Astrocyte (in vitro differentiated cells and primary cell): ENCODE measurements at regions not wholly inside any gene's neighbourhood (a gene's known extent, or its start where the extent isn't known, plus 50 kb on each side); places are given as distances from the start of the nearest gene placed in this dataset.

Experiments
- DNase-seq: peaks from one replicate; pipeline ENCODE4 v3.0.0-alpha.2; 2010; ENCODE audit warnings: low read depth
- FAIRE-seq: peaks from 2 replicates; lab custom pipeline; 2011; peaks lifted over from hg19 to GRCh38; lab: Jason Lieb, UNC
- H2AFZ ChIP-seq: 2 replicates; pipeline ENCODE4 v1.6.0; 2012; ENCODE audit warnings: low read depth, low read length, inconsistent platforms
- H3K27ac ChIP-seq: 2 replicates; pipeline ENCODE4 v1.5.1; 2011; ENCODE audit warnings: low read depth, low read length, inconsistent platforms
- H3K27me3 ChIP-seq: 2 replicates; pipeline ENCODE4 v1.6.0; 2011; ENCODE audit warnings: low read length, inconsistent platforms; ENCODE audit not compliant: insufficient read depth
- H3K36me3 ChIP-seq: 2 replicates; pipeline ENCODE4 v1.5.1; 2011; ENCODE audit warnings: low read length, inconsistent platforms; ENCODE audit not compliant: insufficient read depth
- H3K4me1 ChIP-seq: 2 replicates; pipeline ENCODE4 v1.5.1; 2011; ENCODE audit warnings: low read length, inconsistent platforms; ENCODE audit not compliant: insufficient read depth
- H3K4me2 ChIP-seq: 2 replicates; pipeline ENCODE4 v1.6.0; 2012; ENCODE audit warnings: low read length, inconsistent platforms
- H3K4me3 ChIP-seq: 2 replicates; pipeline ENCODE4 v1.5.1; 2011; ENCODE audit warnings: low read depth, mild to moderate bottlenecking, low read length, inconsistent platforms; ENCODE audit not compliant: insufficient read depth
- H3K79me2 ChIP-seq: 2 replicates; pipeline ENCODE4 v1.6.0; 2012; ENCODE audit warnings: mild to moderate bottlenecking, low read length, inconsistent platforms; ENCODE audit not compliant: insufficient read depth
- H3K9ac ChIP-seq: 2 replicates; pipeline ENCODE4 v1.6.0; 2012; ENCODE audit warnings: mild to moderate bottlenecking, low read length, inconsistent platforms
- H3K9me3 ChIP-seq: 2 replicates; pipeline ENCODE4 v1.5.1; 2012; ENCODE audit warnings: low read depth, mild to moderate bottlenecking, low read length, inconsistent platforms; ENCODE audit not compliant: insufficient read depth
- H4K20me1 ChIP-seq: 2 replicates; pipeline ENCODE4 v1.6.0; 2012; ENCODE audit warnings: low read length, inconsistent platforms; ENCODE audit not compliant: insufficient read depth
- H3K27ac Mint-ChIP-seq: one replicate; pipeline ENCODE4 v1.8.0; 2021; ENCODE audit warnings: mild to moderate bottlenecking, mixed read lengths; ENCODE audit not compliant: unreplicated experiment
- H3K27me3 Mint-ChIP-seq: one replicate; pipeline ENCODE4 v1.8.0; 2021; ENCODE audit warnings: low read depth, mixed read lengths; ENCODE audit not compliant: unreplicated experiment
- H3K36me3 Mint-ChIP-seq: one replicate; pipeline ENCODE4 v1.8.0; 2021; ENCODE audit warnings: low read depth, mixed read lengths; ENCODE audit not compliant: unreplicated experiment
- H3K4me1 Mint-ChIP-seq: one replicate; pipeline ENCODE4 v1.8.0; 2021; ENCODE audit warnings: low read depth, mixed read lengths; ENCODE audit not compliant: unreplicated experiment
- H3K4me3 Mint-ChIP-seq: one replicate; pipeline ENCODE4 v1.8.0; 2021; ENCODE audit warnings: mild to moderate bottlenecking, moderate library complexity, mixed read lengths; ENCODE audit not compliant: unreplicated experiment
- H3K9me3 Mint-ChIP-seq: one replicate; pipeline ENCODE4 v1.8.0; 2021; ENCODE audit warnings: mild to moderate bottlenecking, mixed read lengths; ENCODE audit not compliant: unreplicated experiment
- EZH2 ChIP-seq: IDR thresholded peaks from 2 replicates; pipeline ENCODE4 v1.6.1; 2012; ENCODE audit warnings: mild to moderate bottlenecking, low read length, inconsistent platforms; ENCODE audit not compliant: insufficient read depth
- TF ChIP-seq, protein P1 (sequence below): IDR thresholded peaks from 2 replicates; pipeline ENCODE4 v1.5.1; 2011; ENCODE audit warnings: low read depth, mild to moderate bottlenecking, inconsistent platforms, low read length, moderate library complexity; ENCODE audit not compliant: insufficient read depth

- H2AFZ ChIP-seq = peak overlapping the region; percentile 36
Observed at GRCh38 chr3:43855674-43856299, 165.0 kb downstream of the ABHD5 start.

GRCh38 chr3:43856351-43856750 lies 165.6 kb downstream of the ABHD5 start:
- Histone ChIP-seq H3K9ac (no peak overlapping the region), H3K4me3 (no peak overlapping the region), H3K27ac (no peak overlapping the region), H2AFZ (no peak overlapping the region), H3K9me3 (no peaks in the 10 kb centered on the region), H3K27me3 (no peaks in the 10 kb centered on the region), H3K36me3 (no peaks in the 10 kb centered on the region), H3K4me1 (peaks cover 18% of the 10 kb centered on the region), H3K4me2 (no peak overlapping the region), H3K79me2 (no peaks in the 10 kb centered on the region), H4K20me1 (no peaks in the 10 kb centered on the region)
- DNase-seq (no peak), FAIRE-seq (no peak)
- H3K27me3 Mint-ChIP-seq = peaks cover 1% of the 10 kb centered on the region
- H3K27ac Mint-ChIP-seq = no peak overlapping the region
- no peak for TF ChIP-seq EZH2
- TF ChIP-seq, protein P1, sequence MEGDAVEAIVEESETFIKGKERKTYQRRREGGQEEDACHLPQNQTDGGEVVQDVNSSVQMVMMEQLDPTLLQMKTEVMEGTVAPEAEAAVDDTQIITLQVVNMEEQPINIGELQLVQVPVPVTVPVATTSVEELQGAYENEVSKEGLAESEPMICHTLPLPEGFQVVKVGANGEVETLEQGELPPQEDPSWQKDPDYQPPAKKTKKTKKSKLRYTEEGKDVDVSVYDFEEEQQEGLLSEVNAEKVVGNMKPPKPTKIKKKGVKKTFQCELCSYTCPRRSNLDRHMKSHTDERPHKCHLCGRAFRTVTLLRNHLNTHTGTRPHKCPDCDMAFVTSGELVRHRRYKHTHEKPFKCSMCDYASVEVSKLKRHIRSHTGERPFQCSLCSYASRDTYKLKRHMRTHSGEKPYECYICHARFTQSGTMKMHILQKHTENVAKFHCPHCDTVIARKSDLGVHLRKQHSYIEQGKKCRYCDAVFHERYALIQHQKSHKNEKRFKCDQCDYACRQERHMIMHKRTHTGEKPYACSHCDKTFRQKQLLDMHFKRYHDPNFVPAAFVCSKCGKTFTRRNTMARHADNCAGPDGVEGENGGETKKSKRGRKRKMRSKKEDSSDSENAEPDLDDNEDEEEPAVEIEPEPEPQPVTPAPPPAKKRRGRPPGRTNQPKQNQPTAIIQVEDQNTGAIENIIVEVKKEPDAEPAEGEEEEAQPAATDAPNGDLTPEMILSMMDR = no peak
- no peaks in the 10 kb centered on the region for H3K36me3 Mint-ChIP-seq
- H3K4me3 Mint-ChIP-seq = no peak overlapping the region
- H3K9me3 Mint-ChIP-seq = peaks cover 3% of the 10 kb centered on the region
- H3K4me1 Mint-ChIP-seq = peaks cover 45% of the 10 kb centered on the region

More at GRCh38 chr3:43855674-43856299, 165.0 kb downstream of the ABHD5 start:
- H4K20me1 ChIP-seq = no peaks in the 10 kb centered on the region
- no peak overlapping the region for H3K4me3 ChIP-seq
- Mint-ChIP-seq H3K36me3 (no peaks in the 10 kb centered on the region), H3K9me3 (peaks cover 1% of the 10 kb centered on the region), H3K4me3 (no peak overlapping the region), H3K27ac (no peak overlapping the region), H3K27me3 (peaks cover 1% of the 10 kb centered on the region), H3K4me1 (peaks cover 45% of the 10 kb centered on the region)
- no peak overlapping the region for H3K4me2 ChIP-seq
- H3K9me3 ChIP-seq = no peaks in the 10 kb centered on the region
- H3K4me1 ChIP-seq = peaks cover 18% of the 10 kb centered on the region
- H3K27ac ChIP-seq = no peak overlapping the region
- H3K27me3 ChIP-seq = no peaks in the 10 kb centered on the region
- no peaks in the 10 kb centered on the region for H3K79me2 ChIP-seq
- DNase-seq = no peak
- FAIRE-seq = no peak
- H3K36me3 ChIP-seq = no peaks in the 10 kb centered on the region
- no peak overlapping the region for H3K9ac ChIP-seq
- TF ChIP-seq, protein P1 = peak; percentile 47
- no peak for TF ChIP-seq EZH2

GRCh38 chr3:43856761-43857160 lies 166.0 kb downstream of the ABHD5 start:
- no peak overlapping the region for H3K9ac ChIP-seq
- H3K36me3 ChIP-seq = no peaks in the 10 kb centered on the region
- Mint-ChIP-seq H3K9me3 (peaks cover 3% of the 10 kb centered on the region), H3K36me3 (no peaks in the 10 kb centered on the region), H3K27me3 (peaks cover 1% of the 10 kb centered on the region), H3K4me1 (peaks cover 42% of the 10 kb centered on the region), H3K4me3 (no peak overlapping the region), H3K27ac (no peak overlapping the region)
- no peak for FAIRE-seq
- H3K9me3 ChIP-seq = no peaks in the 10 kb centered on the region
- no peak overlapping the region for H3K27ac ChIP-seq
- no peaks in the 10 kb centered on the region for H3K79me2 ChIP-seq
- TF ChIP-seq, protein P1 = no peak
- TF ChIP-seq EZH2 = no peak
- H2AFZ ChIP-seq = no peak overlapping the region
- no peak overlapping the region for H3K4me3 ChIP-seq
- no peak for DNase-seq
- H3K4me1 ChIP-seq = peaks cover 18% of the 10 kb centered on the region
- no peaks in the 10 kb centered on the region for H3K27me3 ChIP-seq
- H3K4me2 ChIP-seq = no peak overlapping the region
- no peaks in the 10 kb centered on the region for H4K20me1 ChIP-seq
